ENCODE measurements at regions not wholly inside any gene's neighbourhood (a gene's known extent, or its start where the extent isn't known, plus 50 kb on each side); places are given as distances from the start of the nearest gene placed in this dataset.

- no peaks in the 10 kb centered on the region for H3K9me3 ChIP-seq
- no peak overlapping the region for H3K4me3 ChIP-seq
- H3K4me1 ChIP-seq, result no peaks in the 10 kb centered on the region
- ATAC-seq, result no peak
- TF ChIP-seq POLR2A (IDR thresholded peaks at IDR 0.05) (no peak), CTCF (IDR thresholded peaks at IDR 0.05) (no peak)
- H3K27ac ChIP-seq, result no peak overlapping the region
- intact Hi-C loops (cut with DNase I), result no loop called here
- WGBS, 4 donors, result 44 to 59% (median 50%) methylated on average over 2 of the region's 2 CpGs
- no peaks in the 10 kb centered on the region for H3K27me3 ChIP-seq
- H3K36me3 ChIP-seq, result no peaks in the 10 kb centered on the region
- no peak for DNase-seq
Measured at GRCh38 chr13:22235285-22235949, 564.5 kb downstream of the FGF9 start.

GRCh38 chr13:22235950-22236290 is 565.0 kb downstream of the FGF9 start:
- Histone ChIP-seq H3K27me3 (no peaks in the 10 kb centered on the region), H3K4me1 (no peaks in the 10 kb centered on the region), H3K27ac (no peak overlapping the region), H3K9me3 (no peaks in the 10 kb centered on the region), H3K4me3 (no peak overlapping the region), H3K36me3 (no peaks in the 10 kb centered on the region)
- WGBS, 4 donors, result 56 to 76% (median 60%) methylated on average over 2 of the region's 2 CpGs
- DNase-seq, result no peak
- intact Hi-C loops (cut with DNase I), result no loop called here
- ATAC-seq, result no peak
- no peak for TF ChIP-seq POLR2A (IDR thresholded peaks at IDR 0.05)
- TF ChIP-seq CTCF (IDR thresholded peaks at IDR 0.05), result no peak

GRCh38 chr13:22238269-22238668 is 567.4 kb downstream of the FGF9 start:
- intact Hi-C loops (cut with DNase I), result no loop called here
- no peaks in the 10 kb centered on the region for H3K27me3 ChIP-seq
- no peaks in the 10 kb centered on the region for H3K4me1 ChIP-seq

GRCh38 chr13:22240716-22241115 is 569.8 kb downstream of the FGF9 start:
- intact Hi-C loops (cut with DNase I), result no loop called here
- DNase-seq, result no peak
- H3K36me3 ChIP-seq, result no peaks in the 10 kb centered on the region
- WGBS, 4 donors, result 80 to 87% (median 83%) methylated on average over 1 of the region's 1 CpG
- H3K27ac ChIP-seq, result no peak overlapping the region
- no peaks in the 10 kb centered on the region for H3K9me3 ChIP-seq
- no peak for TF ChIP-seq CTCF (IDR thresholded peaks at IDR 0.05)
- TF ChIP-seq POLR2A (IDR thresholded peaks at IDR 0.05), result no peak
- no peak for ATAC-seq
- no peaks in the 10 kb centered on the region for H3K4me1 ChIP-seq
- H3K27me3 ChIP-seq, result no peaks in the 10 kb centered on the region
- H3K4me3 ChIP-seq, result no peak overlapping the region

More at GRCh38 chr13:22238269-22238668, 567.4 kb downstream of the FGF9 start:
- no peak overlapping the region for H3K4me3 ChIP-seq
- DNase-seq, result no peak
- WGBS, 4 donors, result 84 to 95% (median 89%) methylated on average over 4 of the region's 4 CpGs
- H3K36me3 ChIP-seq, result no peaks in the 10 kb centered on the region
- H3K9me3 ChIP-seq, result no peaks in the 10 kb centered on the region
- no peak overlapping the region for H3K27ac ChIP-seq
- TF ChIP-seq CTCF (IDR thresholded peaks at IDR 0.05) (no peak), POLR2A (IDR thresholded peaks at IDR 0.05) (no peak)
- no peak for ATAC-seq
